OCI-LY1 (cell line): ENCODE measurements at regions not wholly inside any gene's neighbourhood (a gene's known extent, or its start where the extent isn't known, plus 50 kb on each side); places are given as distances from the start of the nearest gene placed in this dataset.

Source experiments
- H2AFZ ChIP-seq: fragments of 200-600 bp; sonication (generic), shearing (Covaris generic); 2 replicates; pipeline ENCODE4 v1.6.0; 2014; ENCODE audit warnings: antibody characterized with exemption, mild to moderate bottlenecking, low read length
- H3F3A ChIP-seq: fragments of 200-600 bp; sonication (generic), shearing (Covaris generic); 2 replicates; pipeline ENCODE4 v1.6.0; 2014; ENCODE audit warnings: mild to moderate bottlenecking, antibody characterized with exemption, low read length, moderate library complexity; ENCODE audit not compliant: insufficient read depth
- H3K27ac ChIP-seq: fragments of 200-600 bp; sonication (generic); 2 replicates; pipeline ENCODE4 v1.5.1; 2014; ENCODE audit warnings: low read length, mixed run types, mild to moderate bottlenecking, low read depth; ENCODE audit not compliant: poor library complexity, severe bottlenecking
- H3K27me3 ChIP-seq: fragments of 200-600 bp; sonication (generic); 2 replicates; pipeline ENCODE4 v1.6.0; 2014; ENCODE audit warnings: antibody characterized with exemption, mild to moderate bottlenecking, low read length, moderate library complexity; ENCODE audit not compliant: insufficient read depth
- H3K36me3 ChIP-seq: fragments of 200-600 bp; sonication (generic); 2 replicates; pipeline ENCODE4 v1.6.1; 2014; ENCODE audit warnings: mild to moderate bottlenecking, antibody characterized with exemption, low read length, moderate library complexity, mixed read lengths; ENCODE audit not compliant: insufficient read depth
- H3K4me1 ChIP-seq: fragments of 200-600 bp; sonication (generic); 2 replicates; pipeline ENCODE4 v1.5.1; 2014; ENCODE audit warnings: mild to moderate bottlenecking, low read length, moderate library complexity; ENCODE audit not compliant: insufficient read depth, severe bottlenecking
- H3K4me2 ChIP-seq: fragments of 200-600 bp; sonication (generic), shearing (Covaris generic); 2 replicates; pipeline ENCODE4 v1.6.1; 2014; ENCODE audit warnings: low read length
- H3K4me3 ChIP-seq: fragments of 200-600 bp; sonication (generic); 2 replicates; pipeline ENCODE4 v1.5.1; 2014; ENCODE audit warnings: low read length, low read depth, mild to moderate bottlenecking, mixed read lengths; ENCODE audit not compliant: poor library complexity, severe bottlenecking
- H3K79me2 ChIP-seq: fragments of 200-600 bp; shearing (Covaris generic); 2 replicates; pipeline ENCODE4 v1.6.1; 2016; ENCODE audit warnings: mixed run types, low read length, mixed read lengths; ENCODE audit not compliant: insufficient read depth
- H3K9ac ChIP-seq: fragments of 200-600 bp; sonication (generic), shearing (Covaris generic); 2 replicates; pipeline ENCODE4 v1.6.1; 2014; ENCODE audit warnings: mild to moderate bottlenecking, low read length, mixed read lengths
- H3K9me2 ChIP-seq: fragments of 200-600 bp; sonication (generic), shearing (Covaris generic); 2 replicates; pipeline ENCODE4 v1.6.1; 2014; ENCODE audit warnings: low read depth, mild to moderate bottlenecking, low read length, mixed read lengths
- H3K9me3 ChIP-seq: fragments of 200-600 bp; shearing (Covaris generic); 2 replicates; pipeline ENCODE4 v1.6.1; 2014; ENCODE audit warnings: low read length, mixed read lengths
- H4K20me1 ChIP-seq: fragments of 200-600 bp; sonication (generic), shearing (Covaris generic); 2 replicates; pipeline ENCODE4 v1.6.0; 2016; ENCODE audit warnings: mild to moderate bottlenecking, low read length; ENCODE audit not compliant: insufficient read depth
- EZH2 ChIP-seq: fragments of 200-600 bp; sonication (generic), shearing (Covaris generic); IDR thresholded peaks from 2 replicates; pipeline ENCODE4 v1.8.0; 2017; ENCODE audit warnings: borderline replicate concordance, mixed run types, mild to moderate bottlenecking, antibody characterized with exemption, low read length, moderate library complexity, mixed read lengths
- TF ChIP-seq, protein P1 (sequence below): fragments of 200-600 bp; sonication (generic), shearing (Covaris generic); IDR thresholded peaks from 2 replicates; pipeline ENCODE4 v1.5.1; 2017; ENCODE audit warnings: mild to moderate bottlenecking, antibody characterized with exemption, low read length, moderate library complexity, mixed read lengths

DNA sequence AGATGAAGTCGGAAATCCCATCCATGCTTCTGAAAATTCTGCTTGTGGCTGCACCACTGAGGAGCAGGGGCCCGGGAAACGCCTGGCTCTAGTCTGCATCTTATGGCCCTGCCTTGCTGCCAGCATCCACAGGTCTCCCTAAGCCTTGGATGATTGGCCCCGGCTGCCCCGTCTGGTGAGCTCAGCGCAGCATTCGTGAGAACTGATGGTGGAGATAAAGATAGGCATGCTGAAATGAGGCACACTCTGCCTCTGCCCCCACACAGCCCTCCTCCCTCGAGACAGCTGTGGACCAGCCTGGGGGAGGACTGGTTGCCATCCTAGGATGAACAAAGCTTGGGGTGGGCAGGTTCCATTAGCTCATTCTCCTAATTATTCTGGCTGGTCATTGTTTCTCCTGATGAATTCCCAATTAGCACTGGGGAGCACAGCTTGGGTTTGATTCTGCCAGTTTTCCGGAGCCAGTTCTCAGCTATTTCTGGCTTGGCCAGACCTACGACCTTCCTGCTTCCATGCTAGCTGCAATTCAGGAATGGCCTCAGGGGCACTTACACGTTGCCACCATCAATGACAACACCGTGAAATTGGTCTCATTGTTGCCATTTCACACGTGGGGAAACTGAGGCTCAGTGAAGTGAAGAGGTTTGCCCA is 62.8 kb upstream of the CPEB4 start:
- peak overlapping the region; percentile 99 for H3K27ac ChIP-seq
- H3K79me2 ChIP-seq = no peaks in the 10 kb centered on the region
- no peaks in the 10 kb centered on the region for H3K9me2 ChIP-seq
- H3K36me3 ChIP-seq = peaks cover 10% of the 10 kb centered on the region
- peaks cover 92% of the 10 kb centered on the region for H3K4me1 ChIP-seq
- H3F3A ChIP-seq = peaks cover 12% of the 10 kb centered on the region; the same call in 1 of the 2 replicates
- peak overlapping the region; percentile 56; the same call in 1 of the 2 replicates for H3K9ac ChIP-seq
- H3K4me3 ChIP-seq = no peak overlapping the region
- no peaks in the 10 kb centered on the region for H4K20me1 ChIP-seq
- H3K4me2 ChIP-seq = peak overlapping the region; percentile 32; the same call in 1 of the 2 replicates
- TF ChIP-seq EZH2 = no peak
- TF ChIP-seq, protein P1, sequence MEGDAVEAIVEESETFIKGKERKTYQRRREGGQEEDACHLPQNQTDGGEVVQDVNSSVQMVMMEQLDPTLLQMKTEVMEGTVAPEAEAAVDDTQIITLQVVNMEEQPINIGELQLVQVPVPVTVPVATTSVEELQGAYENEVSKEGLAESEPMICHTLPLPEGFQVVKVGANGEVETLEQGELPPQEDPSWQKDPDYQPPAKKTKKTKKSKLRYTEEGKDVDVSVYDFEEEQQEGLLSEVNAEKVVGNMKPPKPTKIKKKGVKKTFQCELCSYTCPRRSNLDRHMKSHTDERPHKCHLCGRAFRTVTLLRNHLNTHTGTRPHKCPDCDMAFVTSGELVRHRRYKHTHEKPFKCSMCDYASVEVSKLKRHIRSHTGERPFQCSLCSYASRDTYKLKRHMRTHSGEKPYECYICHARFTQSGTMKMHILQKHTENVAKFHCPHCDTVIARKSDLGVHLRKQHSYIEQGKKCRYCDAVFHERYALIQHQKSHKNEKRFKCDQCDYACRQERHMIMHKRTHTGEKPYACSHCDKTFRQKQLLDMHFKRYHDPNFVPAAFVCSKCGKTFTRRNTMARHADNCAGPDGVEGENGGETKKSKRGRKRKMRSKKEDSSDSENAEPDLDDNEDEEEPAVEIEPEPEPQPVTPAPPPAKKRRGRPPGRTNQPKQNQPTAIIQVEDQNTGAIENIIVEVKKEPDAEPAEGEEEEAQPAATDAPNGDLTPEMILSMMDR = no peak
- no peak overlapping the region for H2AFZ ChIP-seq
- H3K9me3 ChIP-seq = 0 out of 2 replicates have a peak, but pooled peaks cover 3% of the 10 kb centered on the region
- no peaks in the 10 kb centered on the region for H3K27me3 ChIP-seq

DNA sequence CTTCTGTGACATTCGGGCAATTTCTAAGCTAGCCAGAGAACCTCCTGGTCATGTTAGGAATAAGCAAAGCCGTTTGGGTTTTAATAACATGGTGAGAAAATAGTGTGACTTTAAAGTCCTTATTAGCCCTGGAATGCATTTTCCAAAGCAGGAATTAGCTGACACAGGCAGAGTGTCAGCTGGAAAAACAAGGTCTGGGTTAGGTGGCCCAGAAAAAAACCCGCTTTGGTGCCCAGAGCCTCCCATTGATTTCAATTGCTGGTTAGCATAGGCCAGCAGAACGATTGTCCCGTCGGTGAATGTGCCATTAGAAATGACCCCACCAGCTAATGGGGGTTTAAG is 62.1 kb upstream of the CPEB4 start:
- Histone ChIP-seq H3F3A (peaks cover 10% of the 10 kb centered on the region; the same call in 1 of the 2 replicates), H3K27me3 (no peaks in the 10 kb centered on the region), H3K79me2 (no peaks in the 10 kb centered on the region), H2AFZ (no peak overlapping the region), H3K27ac (peak overlapping the region; percentile 99), H3K9ac (no peak overlapping the region), H4K20me1 (no peaks in the 10 kb centered on the region), H3K4me3 (no peak overlapping the region), H3K4me2 (no peak overlapping the region), H3K36me3 (peaks cover 10% of the 10 kb centered on the region), H3K9me3 (0 out of 2 replicates have a peak, but pooled peaks cover 3% of the 10 kb centered on the region), H3K9me2 (no peaks in the 10 kb centered on the region), H3K4me1 (peaks cover 92% of the 10 kb centered on the region)
- TF ChIP-seq, protein P1 = no peak
- TF ChIP-seq EZH2 = no peak

DNA sequence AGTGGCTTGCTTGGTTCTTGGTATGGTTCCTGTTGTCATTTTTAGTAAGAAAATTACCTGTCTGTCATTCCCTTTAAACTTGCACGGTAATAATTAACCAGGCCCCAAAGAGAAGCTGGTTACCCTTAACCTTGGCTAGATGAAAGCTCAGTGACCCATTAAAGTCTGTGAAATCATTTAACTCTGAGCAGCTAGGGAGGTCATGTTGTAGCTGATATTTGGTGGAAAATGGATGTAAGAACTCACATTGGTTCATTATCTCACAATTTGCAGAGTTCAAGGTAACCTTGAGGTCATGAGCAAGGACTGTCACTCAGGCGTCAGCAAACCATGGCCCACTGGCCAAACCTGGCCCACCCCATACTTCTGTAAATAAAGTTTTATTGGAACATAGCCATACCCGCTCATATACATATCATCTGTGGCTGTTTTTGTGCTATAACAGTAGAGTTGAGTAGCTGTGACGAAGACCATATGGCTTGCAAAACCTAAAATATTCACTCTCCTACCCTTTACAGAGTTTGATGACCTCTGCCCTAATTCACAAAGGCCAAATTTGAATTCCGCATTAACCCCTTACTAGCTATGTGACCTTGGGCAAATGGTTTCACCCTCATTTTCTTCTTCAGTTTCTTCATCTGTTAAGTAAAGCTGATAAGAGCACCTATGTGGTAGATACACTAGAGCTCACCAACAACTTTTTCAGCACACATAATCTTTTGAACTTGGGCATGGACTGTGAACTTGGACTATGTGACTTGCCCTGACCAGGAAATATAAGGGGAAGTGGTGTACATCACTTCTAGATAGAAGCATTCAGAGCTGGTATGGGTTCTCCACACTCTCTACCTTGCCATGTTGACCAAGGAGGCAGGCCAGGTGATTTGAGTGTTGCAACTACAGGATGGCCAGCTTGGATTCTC is 61.5 kb upstream of the CPEB4 start:
- Histone ChIP-seq H3K27me3 (no peaks in the 10 kb centered on the region), H3K9me3 (0 out of 2 replicates have a peak, but pooled peaks cover 3% of the 10 kb centered on the region), H3K9ac (no peak overlapping the region), H3K9me2 (no peaks in the 10 kb centered on the region), H3F3A (peaks cover 6% of the 10 kb centered on the region; the same call in 1 of the 2 replicates), H3K79me2 (no peaks in the 10 kb centered on the region), H3K36me3 (peaks cover 10% of the 10 kb centered on the region), H3K4me1 (peaks cover 92% of the 10 kb centered on the region), H3K4me2 (no peak overlapping the region), H4K20me1 (no peaks in the 10 kb centered on the region), H2AFZ (0 out of 2 replicates have a peak overlapping the region, but pooled peaks have one; percentile 26), H3K27ac (peak overlapping the region; percentile 99), H3K4me3 (no peak overlapping the region)
- TF ChIP-seq, protein P1 = no peak
